LHCN-M2 (cell line): ENCODE measurements at regions not wholly inside any gene's neighbourhood (a gene's known extent, or its start where the extent isn't known, plus 50 kb on each side); places are given as distances from the start of the nearest gene placed in this dataset.
"Not testable (repeated sequence)": the region's sequence is repeated elsewhere in the genome, so short reads cannot be mapped to it uniquely, and the experiment has no call there.

Experiments used
- DNase-seq: peaks from one replicate; pipeline ENCODE4 v3.0.0-alpha.2; 2012; ENCODE audit warnings: low read depth

GRCh38 chr6:159642995-159643394, 50.0 kb downstream of the SOD2 start:
- DNase-seq = no peak

- no peak for DNase-seq
Measured at GRCh38 chr6:159642481-159642880, 50.6 kb downstream of the SOD2 start.

GRCh38 chr6:159640722-159641482, 52.1 kb downstream of the SOD2 start:
- no peak for DNase-seq

- no peak for DNase-seq
Measured at GRCh38 chr6:159640322-159640721, 52.7 kb downstream of the SOD2 start.

GRCh38 chr6:159639721-159640120, 53.3 kb downstream of the SOD2 start:
- no peak for DNase-seq

GRCh38 chr6:159633196-159633595, 59.8 kb downstream of the SOD2 start:
- peak; percentile 20 for DNase-seq

GRCh38 chr6:159631886-159632285, 61.2 kb downstream of the SOD2 start:
- no peak for DNase-seq

- no peak for DNase-seq
Measured at GRCh38 chr6:159627939-159628338, 65.1 kb downstream of the SOD2 start.

- DNase-seq = not testable (repeated sequence)
Measured at GRCh38 chr6:159626506-159626905, 66.5 kb downstream of the SOD2 start.

GRCh38 chr6:159623156-159623555, 69.9 kb downstream of the SOD2 start:
- no peak for DNase-seq

GRCh38 chr6:159620947-159621346, 72.1 kb downstream of the SOD2 start:
- DNase-seq = no peak

GRCh38 chr6:159617444-159617843, 75.6 kb downstream of the SOD2 start:
- DNase-seq = no peak

GRCh38 chr6:159616456-159616855, 76.6 kb downstream of the SOD2 start:
- DNase-seq = peak; percentile 29

GRCh38 chr6:159615918-159616317, 77.1 kb downstream of the SOD2 start:
- DNase-seq = no peak

- DNase-seq = no peak
Measured at GRCh38 chr6:159610881-159611280, 82.2 kb downstream of the SOD2 start.

GRCh38 chr6:159609652-159610178, 83.3 kb downstream of the SOD2 start:
- DNase-seq = no peak

- DNase-seq = peak; percentile 13
Measured at GRCh38 chr6:159608961-159609651, 83.9 kb downstream of the SOD2 start.

- DNase-seq = no peak
Measured at GRCh38 chr6:159606786-159607185, 86.3 kb downstream of the SOD2 start.

GRCh38 chr6:159604443-159604956, 88.5 kb downstream of the SOD2 start:
- DNase-seq = no peak

- DNase-seq = no peak
Measured at GRCh38 chr6:159602431-159603041, 90.5 kb downstream of the SOD2 start.

GRCh38 chr6:159601211-159601610, 91.8 kb downstream of the SOD2 start:
- DNase-seq = no peak

GRCh38 chr6:159595173-159595572, 97.9 kb downstream of the SOD2 start:
- DNase-seq = peak; percentile 88
